Peyer's patch (tissue), 4 donors: ENCODE measurements at regions not wholly inside any gene's neighbourhood (a gene's known extent, or its start where the extent isn't known, plus 50 kb on each side); places are given as distances from the start of the nearest gene placed in this dataset.

Experiments
- CTCF ChIP-seq, 6 experiments: fragments of 450-650 bp in 4 of 6; fragments of 200-600 bp in 2 of 6; sonication (generic) in 1 of 6; IDR thresholded peaks; one replicate each; pipeline ENCODE4 v1.5.1; 2017 to 2019; ENCODE audit warnings: antibody characterized with exemption in 6 of 6, mild to moderate bottlenecking in 3 of 6, moderate library complexity in 1 of 6
- POLR2A ChIP-seq, 2 donors: fragments of 450-650 bp; IDR thresholded peaks; one replicate each; pipeline ENCODE4 v1.5.1; 2017; ENCODE audit warnings: antibody characterized with exemption in 2 of 2, mild to moderate bottlenecking in 2 of 2, moderate library complexity in 2 of 2

DNA sequence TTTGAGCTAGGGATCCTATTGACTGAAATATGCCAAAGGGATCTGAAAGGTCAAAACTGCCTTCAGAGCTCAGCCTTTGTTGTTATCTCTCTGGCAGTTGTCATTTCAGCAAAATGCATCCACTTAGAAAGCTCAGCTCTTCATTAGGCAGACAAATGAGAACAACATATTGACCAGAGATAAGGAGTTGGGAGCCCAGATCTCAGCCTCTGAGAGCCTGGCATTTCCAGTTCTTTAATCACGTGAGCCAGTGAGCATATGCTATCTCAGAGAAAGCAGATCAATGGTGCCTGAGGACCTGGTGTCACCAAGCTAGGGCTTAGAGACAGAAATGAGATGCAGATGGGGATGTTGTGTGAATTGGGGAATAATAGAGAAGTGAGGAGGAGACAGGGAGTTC lies 101.1 kb downstream of the DAD1 start:
- TF ChIP-seq CTCF (IDR thresholded peaks at IDR 0.05) (no peak), POLR2A (IDR thresholded peaks at IDR 0.05) (no peak)
